ENCODE measurements at regions not wholly inside any gene's neighbourhood (a gene's known extent, or its start where the extent isn't known, plus 50 kb on each side); places are given as distances from the start of the nearest gene placed in this dataset.

- TF ChIP-seq, protein P1, sequence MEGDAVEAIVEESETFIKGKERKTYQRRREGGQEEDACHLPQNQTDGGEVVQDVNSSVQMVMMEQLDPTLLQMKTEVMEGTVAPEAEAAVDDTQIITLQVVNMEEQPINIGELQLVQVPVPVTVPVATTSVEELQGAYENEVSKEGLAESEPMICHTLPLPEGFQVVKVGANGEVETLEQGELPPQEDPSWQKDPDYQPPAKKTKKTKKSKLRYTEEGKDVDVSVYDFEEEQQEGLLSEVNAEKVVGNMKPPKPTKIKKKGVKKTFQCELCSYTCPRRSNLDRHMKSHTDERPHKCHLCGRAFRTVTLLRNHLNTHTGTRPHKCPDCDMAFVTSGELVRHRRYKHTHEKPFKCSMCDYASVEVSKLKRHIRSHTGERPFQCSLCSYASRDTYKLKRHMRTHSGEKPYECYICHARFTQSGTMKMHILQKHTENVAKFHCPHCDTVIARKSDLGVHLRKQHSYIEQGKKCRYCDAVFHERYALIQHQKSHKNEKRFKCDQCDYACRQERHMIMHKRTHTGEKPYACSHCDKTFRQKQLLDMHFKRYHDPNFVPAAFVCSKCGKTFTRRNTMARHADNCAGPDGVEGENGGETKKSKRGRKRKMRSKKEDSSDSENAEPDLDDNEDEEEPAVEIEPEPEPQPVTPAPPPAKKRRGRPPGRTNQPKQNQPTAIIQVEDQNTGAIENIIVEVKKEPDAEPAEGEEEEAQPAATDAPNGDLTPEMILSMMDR (IDR thresholded peaks at IDR 0.05) = no peak
- TF ChIP-seq POLR2A (IDR thresholded peaks at IDR 0.05) = no peak
These were observed 521.5 kb downstream of the KIF20B start for GRCh38 chr10:90222939-90223338.

All from adrenal gland (tissue), 5 donors.